Keratinocyte (primary cell): ENCODE measurements at regions not wholly inside any gene's neighbourhood (a gene's known extent, or its start where the extent isn't known, plus 50 kb on each side); places are given as distances from the start of the nearest gene placed in this dataset.

Source experiments
- DNase-seq: peaks from one replicate; pipeline ENCODE4 v3.0.0-alpha.2; 2011; ENCODE audit warnings: low read depth, missing footprints, low spot score
- FAIRE-seq: peaks from 2 replicates; lab custom pipeline; 2011; peaks lifted over from hg19 to GRCh38; lab: Jason Lieb, UNC
- H2AFZ ChIP-seq: 2 replicates; pipeline ENCODE4 v1.6.0; 2012; ENCODE audit warnings: low read length, control low read depth, inconsistent platforms; ENCODE audit not compliant: control insufficient read depth
- H3K27ac ChIP-seq: 2 replicates; pipeline ENCODE4 v1.5.1; 2011; ENCODE audit warnings: low read length; ENCODE audit not compliant: control insufficient read depth, insufficient read depth
- H3K27me3 ChIP-seq: 3 replicates; pipeline ENCODE4 v1.6.0; 2011; ENCODE audit warnings: low read length; ENCODE audit not compliant: control insufficient read depth, insufficient read depth; ENCODE audit errors: extremely low read depth
- H3K36me3 ChIP-seq, 2 experiments: 2 replicates in 1 of 2; 3 replicates in 1 of 2; pipeline ENCODE4 v1.5.1; 2011; ENCODE audit warnings: low read length in 2 of 2, mild to moderate bottlenecking in 1 of 2; ENCODE audit not compliant: control insufficient read depth in 2 of 2, insufficient read depth in 2 of 2; ENCODE audit errors: extremely low read depth in 1 of 2
- H3K4me1 ChIP-seq: 3 replicates; pipeline ENCODE4 v1.5.1; 2011; ENCODE audit warnings: low read length; ENCODE audit not compliant: control insufficient read depth, insufficient read depth; ENCODE audit errors: extremely low read depth
- H3K4me2 ChIP-seq: 3 replicates; pipeline ENCODE4 v1.6.0; 2011; ENCODE audit warnings: low read depth, low read length; ENCODE audit not compliant: control insufficient read depth, insufficient read depth; ENCODE audit errors: extremely low read depth
- H3K4me3 ChIP-seq, 3 experiments: fragments of 200-600 bp in 1 of 3; sonication (generic) in 1 of 3; 2 replicates in 2 of 3; 3 replicates in 1 of 3; pipeline ENCODE4 v1.5.1; 2011 to 2016; ENCODE audit warnings: low read length in 3 of 3, mild to moderate bottlenecking in 3 of 3, control low read depth in 2 of 3, inconsistent platforms in 1 of 3, low read depth in 1 of 3, mixed read lengths in 1 of 3, mixed run types in 1 of 3, moderate library complexity in 1 of 3; ENCODE audit not compliant: control insufficient read depth in 2 of 3, insufficient read depth in 2 of 3; ENCODE audit errors: extremely low read depth in 1 of 3
- H3K79me2 ChIP-seq: 2 replicates; pipeline ENCODE4 v1.6.0; 2012; ENCODE audit warnings: low read length; ENCODE audit not compliant: control insufficient read depth, insufficient read depth
- H3K9ac ChIP-seq: 3 replicates; pipeline ENCODE4 v1.6.0; 2011; ENCODE audit warnings: low read length; ENCODE audit not compliant: control insufficient read depth, insufficient read depth; ENCODE audit errors: extremely low read depth
- H3K9me1 ChIP-seq: 3 replicates; pipeline ENCODE4 v1.6.0; 2011; ENCODE audit warnings: low read length; ENCODE audit not compliant: control insufficient read depth, insufficient read depth; ENCODE audit errors: extremely low read depth
- H3K9me3 ChIP-seq: 2 replicates; pipeline ENCODE4 v1.5.1; 2012; ENCODE audit warnings: low read depth, low read length; ENCODE audit not compliant: control insufficient read depth
- H4K20me1 ChIP-seq: 3 replicates; pipeline ENCODE4 v1.6.0; 2011; ENCODE audit warnings: low read length; ENCODE audit not compliant: control insufficient read depth, insufficient read depth; ENCODE audit errors: extremely low read depth
- CTCF ChIP-seq, 3 experiments: IDR thresholded peaks in 1 of 3; conservative IDR thresholded peaks in 1 of 3; optimal IDR thresholded peaks in 1 of 3; 2 replicates in 2 of 3; 3 replicates in 1 of 3; pipeline versions ENCODE3 to v1.5.1; 2011; ENCODE audit warnings: low read length in 3 of 3, mild to moderate bottlenecking in 3 of 3, moderate library complexity in 2 of 3, control low read depth in 1 of 3, inconsistent platforms in 1 of 3; ENCODE audit not compliant: insufficient read depth in 2 of 3; ENCODE audit errors: extremely low read depth in 1 of 3
- EZH2 ChIP-seq: IDR thresholded peaks from one replicate; pipeline ENCODE4 v1.6.1; 2012; ENCODE audit warnings: inconsistent platforms, mild to moderate bottlenecking, low read length, moderate library complexity
- dilution Hi-C: fragments of 300-500 bp; cut with MboI; formaldehyde crosslinking; loops from one replicate; pipeline ENCODE4 v1.7.0; 2020; ENCODE audit warnings: low sequenced_read_pairs; ENCODE audit not compliant: extremely low pct_ligation_motif_present

- Histone ChIP-seq H3K9me3 (no peaks in the 10 kb centered on the region), H3K36me3 (no peaks in the 10 kb centered on the region), H2AFZ (no peak overlapping the region), H3K27me3 (no peaks in the 10 kb centered on the region), H3K27ac (no peak overlapping the region), H3K9me1 (no peaks in the 10 kb centered on the region), H4K20me1 (no peaks in the 10 kb centered on the region), H3K79me2 (no peaks in the 10 kb centered on the region), H3K4me3 (no peak overlapping the region), H3K4me2 (no peak overlapping the region), H3K4me1 (no peaks in the 10 kb centered on the region), H3K9ac (no peak overlapping the region)
- dilution Hi-C loops = no loop called here
- FAIRE-seq = no peak
- TF ChIP-seq CTCF (optimal IDR thresholded peaks at IDR 0.05 in 1 of 3, IDR thresholded peaks at IDR 0.05 in 1 of 3, conservative IDR thresholded peaks at IDR 0.05 in 1 of 3; ENCODE audit: extremely low read depth in 1 of 3, insufficient read depth in 2 of 3, low read length in 3 of 3) (no peak), EZH2 (no peak)
- no peak for DNase-seq
These were observed 380.9 kb upstream of the SMIM31 start for GRCh38 chr4:164373021-164373420.

- Histone ChIP-seq H3K27ac (no peak overlapping the region), H3K4me3 (no peak overlapping the region), H3K9me1 (no peaks in the 10 kb centered on the region), H3K79me2 (no peaks in the 10 kb centered on the region), H3K27me3 (no peaks in the 10 kb centered on the region), H3K9me3 (no peaks in the 10 kb centered on the region), H3K4me2 (no peak overlapping the region), H2AFZ (no peak overlapping the region), H3K4me1 (no peaks in the 10 kb centered on the region), H4K20me1 (no peaks in the 10 kb centered on the region), H3K9ac (no peak overlapping the region), H3K36me3 (no peaks in the 10 kb centered on the region)
- DNase-seq = no peak
- no peak for FAIRE-seq
- TF ChIP-seq CTCF (optimal IDR thresholded peaks at IDR 0.05 in 1 of 3, IDR thresholded peaks at IDR 0.05 in 1 of 3, conservative IDR thresholded peaks at IDR 0.05 in 1 of 3; ENCODE audit: extremely low read depth in 1 of 3, insufficient read depth in 2 of 3, low read length in 3 of 3) (no peak), EZH2 (no peak)
- dilution Hi-C loops = no loop called here
These were observed 376.7 kb upstream of the SMIM31 start for GRCh38 chr4:164377277-164377676.
